H9 (cell line): ENCODE measurements at regions not wholly inside any gene's neighbourhood (a gene's known extent, or its start where the extent isn't known, plus 50 kb on each side); places are given as distances from the start of the nearest gene placed in this dataset.

Source experiments
- DNase-seq: peaks from one replicate; pipeline ENCODE4 v3.0.0-alpha.2; 2017
- H2AFZ ChIP-seq: one replicate; pipeline ENCODE4 v1.6.1; 2013; ENCODE audit warnings: mild to moderate bottlenecking, low read length, control low read depth, moderate library complexity
- H2AK5ac ChIP-seq: 2 replicates; pipeline ENCODE4 v1.6.1; 2013; ENCODE audit warnings: low read length, control low read depth, mixed read lengths; ENCODE audit not compliant: insufficient read length
- H2BK120ac ChIP-seq: one replicate; pipeline ENCODE4 v1.6.1; 2013; ENCODE audit warnings: low read depth, mild to moderate bottlenecking, low read length, control low read depth, inconsistent platforms; ENCODE audit not compliant: poor library complexity, severe bottlenecking
- H2BK12ac ChIP-seq: 2 replicates; pipeline ENCODE4 v1.6.1; 2013; ENCODE audit warnings: low read length, control low read depth, mixed read lengths, low read depth; ENCODE audit not compliant: insufficient read length
- H2BK15ac ChIP-seq: 2 replicates; pipeline ENCODE4 v1.6.1; 2013; ENCODE audit warnings: low read depth, low read length, control low read depth
- H2BK20ac ChIP-seq: one replicate; pipeline ENCODE4 v1.6.1; 2013; ENCODE audit warnings: low read depth, mild to moderate bottlenecking, low read length, control low read depth, inconsistent platforms; ENCODE audit not compliant: poor library complexity, severe bottlenecking
- H2BK5ac ChIP-seq: 2 replicates; pipeline ENCODE4 v1.6.1; 2013; ENCODE audit warnings: low read length, control low read depth, mixed read lengths; ENCODE audit not compliant: insufficient read length
- H3K14ac ChIP-seq: 2 replicates; pipeline ENCODE4 v1.6.1; 2013; ENCODE audit warnings: low read length, control low read depth; ENCODE audit not compliant: insufficient read depth
- H3K18ac ChIP-seq: 2 replicates; pipeline ENCODE4 v1.6.1; 2013; ENCODE audit warnings: low read depth, mild to moderate bottlenecking, mixed read lengths, low read length, control low read depth; ENCODE audit not compliant: insufficient read length
- H3K23ac ChIP-seq: 2 replicates; pipeline ENCODE4 v1.6.1; 2013; ENCODE audit warnings: low read length, control low read depth, mixed read lengths, low read depth; ENCODE audit not compliant: insufficient read length
- H3K23me2 ChIP-seq: 2 replicates; pipeline ENCODE4 v1.6.1; 2013; ENCODE audit warnings: low read depth, mild to moderate bottlenecking, mixed read lengths, low read length, control low read depth; ENCODE audit not compliant: insufficient read length, poor library complexity, severe bottlenecking
- H3K27ac ChIP-seq: 2 replicates; pipeline ENCODE4 v1.5.1; 2013; ENCODE audit warnings: low read length, control low read depth, mixed read lengths, low read depth; ENCODE audit not compliant: insufficient read length
- H3K27me3 ChIP-seq: 2 replicates; pipeline ENCODE4 v1.6.1; 2013; ENCODE audit warnings: low read length, control low read depth, inconsistent platforms; ENCODE audit not compliant: insufficient read depth
- H3K4ac ChIP-seq: 2 replicates; pipeline ENCODE4 v1.6.1; 2013; ENCODE audit warnings: low read depth, mild to moderate bottlenecking, control low read depth, inconsistent platforms, low read length, moderate library complexity
- H3K4me1 ChIP-seq: 2 replicates; pipeline ENCODE4 v1.6.1; 2013; ENCODE audit warnings: low read length, control low read depth, inconsistent platforms; ENCODE audit not compliant: insufficient read depth
- H3K4me2 ChIP-seq: 2 replicates; pipeline ENCODE4 v1.6.1; 2013; ENCODE audit warnings: low read length, control low read depth, mixed read lengths; ENCODE audit not compliant: insufficient read length, insufficient read depth
- H3K56ac ChIP-seq: 2 replicates; pipeline ENCODE4 v1.6.1; 2013; ENCODE audit warnings: low read depth, mild to moderate bottlenecking, mixed read lengths, low read length, control low read depth; ENCODE audit not compliant: insufficient read length
- H3K79me1 ChIP-seq: 2 replicates; pipeline ENCODE4 v1.6.1; 2013; ENCODE audit warnings: low read depth, mild to moderate bottlenecking, moderate library complexity, low read length, control low read depth, inconsistent platforms; ENCODE audit not compliant: insufficient read depth, poor library complexity, severe bottlenecking
- H3K79me2 ChIP-seq: 2 replicates; pipeline ENCODE4 v1.6.1; 2013; ENCODE audit warnings: low read length, control low read depth, inconsistent platforms; ENCODE audit not compliant: insufficient read depth
- H3K9ac ChIP-seq: 2 replicates; pipeline ENCODE4 v1.6.1; 2013; ENCODE audit warnings: low read length, control low read depth, mixed read lengths; ENCODE audit not compliant: insufficient read length; ENCODE audit errors: extremely low read depth
- H3K9me3 ChIP-seq: one replicate; pipeline ENCODE4 v1.6.1; 2013; ENCODE audit warnings: low read depth, low read length, inconsistent platforms; ENCODE audit not compliant: control insufficient read depth
- H3T11ph ChIP-seq: one replicate; pipeline ENCODE4 v1.6.1; 2013; ENCODE audit warnings: mild to moderate bottlenecking, low read length, control low read depth, inconsistent platforms
- H4K20me1 ChIP-seq: one replicate; pipeline ENCODE4 v1.6.1; 2013; ENCODE audit not compliant: control insufficient read depth, insufficient read length, insufficient read depth
- H4K5ac ChIP-seq: 2 replicates; pipeline ENCODE4 v1.6.1; 2013; ENCODE audit warnings: low read depth, mild to moderate bottlenecking, mixed read lengths, low read length, control low read depth; ENCODE audit not compliant: insufficient read length
- H4K8ac ChIP-seq: replicated peaks from 2 replicates; pipeline ENCODE4 v1.6.1; 2013; ENCODE audit warnings: low read length, control low read depth, mixed read lengths, low read depth; ENCODE audit not compliant: insufficient read length
- H4K91ac ChIP-seq: 2 replicates; pipeline ENCODE4 v1.6.1; 2013; ENCODE audit warnings: low read depth, mild to moderate bottlenecking, moderate library complexity, mixed read lengths, low read length, control low read depth; ENCODE audit not compliant: insufficient read length
- H3K27ac Mint-ChIP-seq, 3 experiments: 2 replicates in 2 of 3; 3 replicates in 1 of 3; pipeline ENCODE4 v1.8.0; 2020 to 2021; ENCODE audit warnings: mixed read lengths in 3 of 3, mild to moderate bottlenecking in 1 of 3, moderate library complexity in 1 of 3
- H3K27me3 Mint-ChIP-seq: 2 replicates; pipeline ENCODE4 v1.8.0; 2021; ENCODE audit warnings: low read depth, mild to moderate bottlenecking, moderate library complexity, mixed read lengths
- H3K36me3 Mint-ChIP-seq, 3 experiments: 2 replicates in 2 of 3; 3 replicates in 1 of 3; pipeline ENCODE4 v1.8.0; 2020 to 2021; ENCODE audit warnings: low read depth in 3 of 3, mixed read lengths in 3 of 3; ENCODE audit not compliant: insufficient read depth in 1 of 3
- H3K4me1 Mint-ChIP-seq, 2 experiments: 2 replicates each; pipeline ENCODE4 v1.8.0; 2020; ENCODE audit warnings: mixed read lengths in 2 of 2
- H3K4me3 Mint-ChIP-seq, 2 experiments: 2 replicates in 1 of 2; 3 replicates in 1 of 2; pipeline ENCODE4 v1.8.0; 2020 to 2021; ENCODE audit warnings: mild to moderate bottlenecking in 2 of 2, mixed read lengths in 2 of 2, moderate library complexity in 1 of 2
- H3K9me3 Mint-ChIP-seq, 2 experiments: 2 replicates in 1 of 2; 3 replicates in 1 of 2; pipeline ENCODE4 v1.8.0; 2020; ENCODE audit warnings: mild to moderate bottlenecking in 2 of 2, mixed read lengths in 2 of 2, moderate library complexity in 1 of 2
- whole genome bisulfite sequencing: extraction: QIAGEN DNeasy Blood & Tissue Kit; methylation state at CpG from one replicate; pipeline ENCODE4 v1.1.7; 2013; ENCODE audit warnings: missing lambda C conversion rate, low lambda C conversion rate, mixed read lengths; ENCODE audit not compliant: insufficient read length; ENCODE audit errors: extremely low coverage; 5-methylcytosine and 5-hydroxymethylcytosine counted together
- TF ChIP-seq, protein P1 (sequence below): fragments of 200-600 bp; sonication (generic); conservative IDR thresholded peaks from 3 replicates; pipeline ENCODE4 v1.8.0; 2021; ENCODE audit warnings: antibody characterized with exemption, mild to moderate bottlenecking

DNA sequence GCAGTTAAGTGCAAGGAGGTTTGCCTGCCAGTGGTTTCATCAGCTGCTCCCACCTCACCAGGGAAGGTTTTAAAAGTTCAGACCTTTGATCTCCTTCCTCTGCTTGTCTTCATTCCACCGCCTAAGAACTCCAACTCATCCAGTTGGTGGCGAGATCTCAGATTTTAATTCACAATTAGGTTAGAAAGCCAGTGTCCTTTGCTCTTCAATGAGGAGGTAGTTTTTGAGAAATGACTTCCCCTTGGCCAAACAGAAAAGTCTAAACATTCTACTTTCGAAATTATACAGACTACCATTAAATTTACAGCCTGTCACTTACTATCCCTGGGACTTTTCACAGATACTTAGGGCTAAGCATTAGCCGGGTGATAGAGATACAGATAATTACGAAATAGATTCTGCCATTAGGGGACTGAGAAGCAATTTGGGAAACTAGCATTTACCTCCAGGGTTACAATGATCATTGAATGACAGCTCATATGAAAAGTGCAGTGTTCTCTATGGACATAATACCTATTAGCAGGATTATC lies 513.4 kb upstream of the GHITM start:
- Histone ChIP-seq H2AFZ (no peak overlapping the region), H2BK120ac (no peak overlapping the region), H3K14ac (no peak overlapping the region), H3K9ac (no peak overlapping the region), H3K4me2 (no peak overlapping the region), H3K18ac (no peak overlapping the region), H4K20me1 (no peaks in the 10 kb centered on the region), H3T11ph (no peak overlapping the region), H3K9me3 (no peaks in the 10 kb centered on the region), H3K27me3 (no peaks in the 10 kb centered on the region), H4K5ac (no peak overlapping the region), H3K79me1 (no peaks in the 10 kb centered on the region), H4K91ac (no peak overlapping the region), H3K4me1 (no peaks in the 10 kb centered on the region), H2BK15ac (no peak overlapping the region), H2AK5ac (no peak overlapping the region), H3K79me2 (no peaks in the 10 kb centered on the region), H2BK5ac (no peak overlapping the region), H3K23ac (no peak overlapping the region), H3K23me2 (no peaks in the 10 kb centered on the region), H3K4ac (no peak overlapping the region), H3K27ac (no peak overlapping the region), H2BK12ac (no peak overlapping the region), H2BK20ac (no peak overlapping the region), H4K8ac (no peak overlapping the region), H3K56ac (no peak overlapping the region)
- WGBS, result no CpG with 5 or more reads among the region's 5 CpGs
- no peak for DNase-seq
- Mint-ChIP-seq H3K27me3 (no peaks in the 10 kb centered on the region), H3K9me3 (no peaks in the 10 kb centered on the region), H3K4me1 (no peaks in the 10 kb centered on the region), H3K36me3 (no peaks in the 10 kb centered on the region), H3K4me3 (no peak overlapping the region), H3K27ac (no peak overlapping the region)
- TF ChIP-seq, protein P1, sequence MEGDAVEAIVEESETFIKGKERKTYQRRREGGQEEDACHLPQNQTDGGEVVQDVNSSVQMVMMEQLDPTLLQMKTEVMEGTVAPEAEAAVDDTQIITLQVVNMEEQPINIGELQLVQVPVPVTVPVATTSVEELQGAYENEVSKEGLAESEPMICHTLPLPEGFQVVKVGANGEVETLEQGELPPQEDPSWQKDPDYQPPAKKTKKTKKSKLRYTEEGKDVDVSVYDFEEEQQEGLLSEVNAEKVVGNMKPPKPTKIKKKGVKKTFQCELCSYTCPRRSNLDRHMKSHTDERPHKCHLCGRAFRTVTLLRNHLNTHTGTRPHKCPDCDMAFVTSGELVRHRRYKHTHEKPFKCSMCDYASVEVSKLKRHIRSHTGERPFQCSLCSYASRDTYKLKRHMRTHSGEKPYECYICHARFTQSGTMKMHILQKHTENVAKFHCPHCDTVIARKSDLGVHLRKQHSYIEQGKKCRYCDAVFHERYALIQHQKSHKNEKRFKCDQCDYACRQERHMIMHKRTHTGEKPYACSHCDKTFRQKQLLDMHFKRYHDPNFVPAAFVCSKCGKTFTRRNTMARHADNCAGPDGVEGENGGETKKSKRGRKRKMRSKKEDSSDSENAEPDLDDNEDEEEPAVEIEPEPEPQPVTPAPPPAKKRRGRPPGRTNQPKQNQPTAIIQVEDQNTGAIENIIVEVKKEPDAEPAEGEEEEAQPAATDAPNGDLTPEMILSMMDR, result no peak
